Hepatocyte (in vitro differentiated cells): ENCODE measurements at regions not wholly inside any gene's neighbourhood (a gene's known extent, or its start where the extent isn't known, plus 50 kb on each side); places are given as distances from the start of the nearest gene placed in this dataset.

ENCODE experiments used
- DNase-seq: peaks from one replicate; pipeline ENCODE4 v3.0.0-alpha.2; 2016; ENCODE audit warnings: low spot score
- H2AFZ ChIP-seq: fragments of 200-600 bp; sonication (generic); 2 replicates; pipeline ENCODE4 v1.6.0; 2016; ENCODE audit warnings: antibody characterized with exemption, mild to moderate bottlenecking
- H3K27ac ChIP-seq: fragments of 200-600 bp; sonication (generic); 2 replicates; pipeline ENCODE4 v1.5.1; 2016; ENCODE audit warnings: mild to moderate bottlenecking
- H3K27me3 ChIP-seq: fragments of 200-600 bp; sonication (generic); 2 replicates; pipeline ENCODE4 v1.6.1; 2016
- H3K36me3 ChIP-seq: fragments of 200-600 bp; sonication (generic); replicated peaks from 2 replicates; pipeline ENCODE4 v1.5.1; 2016; ENCODE audit warnings: low read depth; ENCODE audit not compliant: insufficient read depth
- H3K4me1 ChIP-seq: fragments of 200-600 bp; sonication (generic); 2 replicates; pipeline ENCODE4 v1.5.1; 2016; ENCODE audit warnings: mild to moderate bottlenecking, moderate library complexity; ENCODE audit not compliant: insufficient read depth
- H3K4me2 ChIP-seq: fragments of 200-600 bp; sonication (generic); 2 replicates; pipeline ENCODE4 v1.6.0; 2016
- H3K4me3 ChIP-seq: fragments of 200-600 bp; sonication (generic); 2 replicates; pipeline ENCODE4 v1.5.1; 2016; ENCODE audit warnings: mild to moderate bottlenecking
- H3K79me2 ChIP-seq: fragments of 200-600 bp; sonication (generic); 2 replicates; pipeline ENCODE4 v1.6.0; 2017; ENCODE audit warnings: mild to moderate bottlenecking
- H3K9me2 ChIP-seq: fragments of 200-600 bp; sonication (generic); replicated peaks from 2 replicates; pipeline ENCODE4 v1.6.0; 2017; ENCODE audit warnings: mild to moderate bottlenecking; ENCODE audit not compliant: insufficient read depth
- H3K9me3 ChIP-seq: fragments of 200-600 bp; sonication (generic); 2 replicates; pipeline ENCODE4 v1.5.1; 2016; ENCODE audit warnings: low read depth, mild to moderate bottlenecking
- H4K20me1 ChIP-seq: fragments of 200-600 bp; sonication (generic); 2 replicates; pipeline ENCODE4 v1.6.0; 2016; ENCODE audit warnings: mild to moderate bottlenecking; ENCODE audit not compliant: insufficient read depth, poor library complexity, severe bottlenecking
- CTCF ChIP-seq: fragments of 200-600 bp; sonication (generic); IDR thresholded peaks from 2 replicates; pipeline ENCODE4 v1.5.1; 2016; ENCODE audit warnings: antibody characterized with exemption, mild to moderate bottlenecking; ENCODE audit not compliant: poor library complexity
- EZH2 ChIP-seq: fragments of 200-600 bp; sonication (generic); IDR thresholded peaks from 2 replicates; pipeline ENCODE4 v1.6.1; 2016; ENCODE audit warnings: antibody characterized with exemption, mild to moderate bottlenecking, borderline replicate concordance
- EZH2phosphoT487 ChIP-seq: fragments of 200-600 bp; sonication (generic); IDR thresholded peaks from one replicate; pipeline ENCODE4 v1.6.1; 2018; ENCODE audit warnings: antibody characterized with exemption, mild to moderate bottlenecking, low read depth, moderate library complexity; ENCODE audit not compliant: unreplicated experiment, severe bottlenecking
- WGBS: methylation state at CpG from one replicate; pipeline ENCODE4 v1.1.6; 2016; ENCODE audit warnings: low lambda C conversion rate; ENCODE audit errors: missing lambda C conversion rate; 5-methylcytosine and 5-hydroxymethylcytosine counted together

DNA sequence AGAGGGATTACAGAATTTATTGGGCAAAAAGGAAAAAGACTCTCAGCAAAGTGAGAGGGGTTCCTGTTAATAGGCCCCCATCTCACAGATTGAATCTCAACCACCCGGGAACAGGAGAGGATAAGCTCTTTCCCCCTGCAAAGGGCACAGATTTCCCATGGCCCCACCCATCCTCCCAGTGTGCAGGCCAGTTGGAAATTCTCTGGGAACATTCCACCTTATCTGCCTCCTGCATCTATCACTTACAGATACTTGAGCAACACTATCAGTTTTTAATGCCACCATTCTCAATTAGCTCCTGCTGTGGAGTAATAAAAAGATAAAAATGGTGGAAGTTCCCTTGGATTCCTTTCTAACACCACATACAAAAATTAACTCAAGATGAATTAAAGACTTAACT is 350.0 kb upstream of the BCHE start:
- DNase-seq, result no peak
- 38% methylated on average over 1 of the region's 1 CpG for WGBS
- Histone ChIP-seq H3K4me1 (no peaks in the 10 kb centered on the region), H3K27me3 (no peaks in the 10 kb centered on the region), H3K79me2 (no peaks in the 10 kb centered on the region), H3K4me2 (no peak overlapping the region), H3K9me2 (no peaks in the 10 kb centered on the region), H3K27ac (no peak overlapping the region), H3K9me3 (no peaks in the 10 kb centered on the region), H2AFZ (no peak overlapping the region), H4K20me1 (no peaks in the 10 kb centered on the region), H3K4me3 (no peak overlapping the region), H3K36me3 (no peaks in the 10 kb centered on the region)
- no peak for TF ChIP-seq EZH2
- no peak for TF ChIP-seq EZH2phosphoT487

GRCh38 chr3:166186003-166186402 is 348.8 kb upstream of the BCHE start:
- no peak for TF ChIP-seq EZH2phosphoT487
- TF ChIP-seq EZH2, result no peak
- no peak for TF ChIP-seq CTCF
- no peaks in the 10 kb centered on the region for H3K27me3 ChIP-seq
- H3K36me3 ChIP-seq, result no peaks in the 10 kb centered on the region
- H3K4me2 ChIP-seq, result no peak overlapping the region
- H4K20me1 ChIP-seq, result no peaks in the 10 kb centered on the region
- no peaks in the 10 kb centered on the region for H3K4me1 ChIP-seq
- no peaks in the 10 kb centered on the region for H3K79me2 ChIP-seq
- no peaks in the 10 kb centered on the region for H3K9me2 ChIP-seq
- H2AFZ ChIP-seq, result no peak overlapping the region
- no peak for DNase-seq
- H3K27ac ChIP-seq, result no peak overlapping the region
- H3K4me3 ChIP-seq, result no peak overlapping the region
- no peaks in the 10 kb centered on the region for H3K9me3 ChIP-seq

DNA sequence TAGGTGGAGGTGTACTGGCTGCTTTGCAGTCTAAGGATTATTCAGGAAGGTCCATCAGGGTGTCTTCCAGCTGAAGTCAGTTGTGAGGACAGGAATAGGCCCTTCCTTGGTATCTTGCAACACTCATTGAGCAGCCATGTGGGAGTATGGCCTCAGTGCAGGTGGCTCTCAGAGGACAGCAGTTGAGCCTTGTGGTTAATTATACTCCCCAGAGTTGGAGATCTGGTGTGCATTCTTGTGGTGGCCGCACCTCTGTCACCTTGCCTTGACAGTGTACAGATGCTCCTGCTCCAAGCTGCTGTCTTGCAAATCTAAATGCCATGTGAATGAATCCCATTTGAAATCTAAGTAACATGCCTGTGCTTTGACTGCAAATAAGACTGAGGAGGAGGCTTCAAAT is 339.9 kb upstream of the BCHE start:
- Histone ChIP-seq H3K4me3 (no peak overlapping the region), H3K9me3 (no peaks in the 10 kb centered on the region), H2AFZ (no peak overlapping the region), H3K4me1 (no peaks in the 10 kb centered on the region), H3K9me2 (no peaks in the 10 kb centered on the region), H3K27me3 (no peaks in the 10 kb centered on the region), H3K4me2 (no peak overlapping the region), H3K36me3 (no peaks in the 10 kb centered on the region), H4K20me1 (no peaks in the 10 kb centered on the region), H3K27ac (no peak overlapping the region), H3K79me2 (no peaks in the 10 kb centered on the region)
- no peak for DNase-seq
- WGBS, result 63% methylated on average over 1 of the region's 1 CpG
- TF ChIP-seq EZH2phosphoT487, result no peak
- no peak for TF ChIP-seq EZH2
- no peak for TF ChIP-seq CTCF

GRCh38 chr3:166171695-166172094 is 334.5 kb upstream of the BCHE start:
- H4K20me1 ChIP-seq, result no peaks in the 10 kb centered on the region
- no peaks in the 10 kb centered on the region for H3K27me3 ChIP-seq
- H3K9me3 ChIP-seq, result no peaks in the 10 kb centered on the region
- DNase-seq, result no peak
- no peaks in the 10 kb centered on the region for H3K9me2 ChIP-seq
- no peaks in the 10 kb centered on the region for H3K79me2 ChIP-seq
- no peak overlapping the region for H2AFZ ChIP-seq
- H3K27ac ChIP-seq, result no peak overlapping the region
- WGBS, result 56% methylated on average over 3 of the region's 3 CpGs
- H3K36me3 ChIP-seq, result no peaks in the 10 kb centered on the region
- H3K4me3 ChIP-seq, result no peak overlapping the region
- no peak overlapping the region for H3K4me2 ChIP-seq
- no peaks in the 10 kb centered on the region for H3K4me1 ChIP-seq
- no peak for TF ChIP-seq CTCF
- TF ChIP-seq EZH2, result no peak
- no peak for TF ChIP-seq EZH2phosphoT487
